ENCODE measurements at regions not wholly inside any gene's neighbourhood (a gene's known extent, or its start where the extent isn't known, plus 50 kb on each side); places are given as distances from the start of the nearest gene placed in this dataset.

GRCh38 chr6:166758136-166758704, 131.2 kb upstream of the RPS6KA2 start:
- Histone ChIP-seq H3K4me1 (ENCODE audit: control insufficient read depth, insufficient read depth, low read length) (no peaks in the 10 kb centered on the region), H3K27ac (ENCODE audit: extremely low read depth, low read depth, low read length) (no peak overlapping the region), H3K9me3 (ENCODE audit: control insufficient read depth, insufficient read depth, low read depth, low read length) (no peaks in the 10 kb centered on the region), H3K36me3 (ENCODE audit: control insufficient read depth in 2 of 2, insufficient read depth in 1 of 2, low read length in 2 of 2) (no peaks in the 10 kb centered on the region), H3K4me3 (ENCODE audit: low read depth, low read length) (no peak overlapping the region)
- no peak for TF ChIP-seq HOXD13 (CRISPR knock-in tag; IDR thresholded peaks at IDR 0.05; ENCODE audit: borderline replicate concordance)
- no peak for TF ChIP-seq GFI1B (tag by site-specific recombination; IDR thresholded peaks at IDR 0.05)
- TF ChIP-seq ZNF629 (tag by site-specific recombination; IDR thresholded peaks at IDR 0.05): no peak
- no peak for TF ChIP-seq ZNF341 (tag by site-specific recombination; IDR thresholded peaks at IDR 0.05; ENCODE audit: low read depth)
- no peak for TF ChIP-seq ZNF169 (tag by site-specific recombination; IDR thresholded peaks at IDR 0.05)
- no peak for TF ChIP-seq ZSCAN5A (tag by site-specific recombination; IDR thresholded peaks at IDR 0.05)
- no peak for TF ChIP-seq ZNF600 (tag by site-specific recombination; IDR thresholded peaks at IDR 0.05)
- ChIA-PET POLR2A (no interaction called here), CTCF (interaction anchor here (10.0 kb wide), 1 partner anchor 15 kb away, joined by 120 read pairs; no protein-coding TSS in a partner anchor)

DNA sequence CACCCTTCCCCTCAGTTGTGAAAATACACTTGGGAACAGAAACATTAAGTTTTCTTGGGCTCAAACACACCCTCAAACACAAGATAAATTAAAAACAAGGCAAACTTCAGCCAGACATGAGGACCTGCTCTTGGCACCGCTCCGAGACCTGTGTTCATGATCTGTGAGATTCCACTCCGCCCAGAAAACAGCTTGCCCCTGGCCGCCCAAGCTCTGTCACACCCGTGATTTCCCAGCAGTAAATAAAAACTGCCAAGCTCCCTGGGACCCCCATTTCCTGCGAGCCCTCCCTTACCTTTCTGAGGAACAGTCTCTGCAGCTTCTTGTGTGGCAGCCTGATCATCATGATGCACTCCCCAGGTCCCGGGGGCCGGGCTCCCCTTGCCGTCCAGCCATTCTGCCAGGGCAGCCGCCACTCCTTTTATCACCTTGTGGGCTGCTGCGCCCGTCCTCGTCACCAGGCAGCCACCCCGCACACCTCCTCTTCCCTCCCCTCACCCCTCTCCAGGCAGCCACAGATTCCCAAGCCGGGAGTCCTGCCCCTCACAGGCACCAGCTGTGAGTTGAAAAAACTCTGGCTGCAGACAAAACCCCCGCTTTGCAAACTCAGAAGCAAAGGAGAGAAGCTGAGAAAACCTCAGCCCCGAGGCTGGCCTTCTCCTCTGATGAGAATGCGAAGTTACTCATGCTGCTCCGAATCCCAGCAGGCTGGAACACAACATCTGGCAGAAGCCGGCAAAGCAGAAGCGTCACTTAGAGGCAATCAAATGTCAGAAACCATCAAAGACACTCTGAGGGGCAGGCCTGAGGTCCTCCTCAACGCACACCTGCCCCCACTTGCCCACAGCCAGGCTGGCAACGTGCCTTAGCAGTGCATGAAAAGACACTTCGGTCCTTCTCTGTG, 130.4 kb upstream of the RPS6KA2 start:
- no peak overlapping the region for H3K4me3 ChIP-seq (ENCODE audit: low read depth, low read length)
- H3K4me1 ChIP-seq (ENCODE audit: control insufficient read depth, insufficient read depth, low read length): no peaks in the 10 kb centered on the region
- TF ChIP-seq ZNF202 (tag by site-specific recombination; IDR thresholded peaks at IDR 0.05; ENCODE audit: borderline replicate concordance): no peak
- TF ChIP-seq, protein P1, sequence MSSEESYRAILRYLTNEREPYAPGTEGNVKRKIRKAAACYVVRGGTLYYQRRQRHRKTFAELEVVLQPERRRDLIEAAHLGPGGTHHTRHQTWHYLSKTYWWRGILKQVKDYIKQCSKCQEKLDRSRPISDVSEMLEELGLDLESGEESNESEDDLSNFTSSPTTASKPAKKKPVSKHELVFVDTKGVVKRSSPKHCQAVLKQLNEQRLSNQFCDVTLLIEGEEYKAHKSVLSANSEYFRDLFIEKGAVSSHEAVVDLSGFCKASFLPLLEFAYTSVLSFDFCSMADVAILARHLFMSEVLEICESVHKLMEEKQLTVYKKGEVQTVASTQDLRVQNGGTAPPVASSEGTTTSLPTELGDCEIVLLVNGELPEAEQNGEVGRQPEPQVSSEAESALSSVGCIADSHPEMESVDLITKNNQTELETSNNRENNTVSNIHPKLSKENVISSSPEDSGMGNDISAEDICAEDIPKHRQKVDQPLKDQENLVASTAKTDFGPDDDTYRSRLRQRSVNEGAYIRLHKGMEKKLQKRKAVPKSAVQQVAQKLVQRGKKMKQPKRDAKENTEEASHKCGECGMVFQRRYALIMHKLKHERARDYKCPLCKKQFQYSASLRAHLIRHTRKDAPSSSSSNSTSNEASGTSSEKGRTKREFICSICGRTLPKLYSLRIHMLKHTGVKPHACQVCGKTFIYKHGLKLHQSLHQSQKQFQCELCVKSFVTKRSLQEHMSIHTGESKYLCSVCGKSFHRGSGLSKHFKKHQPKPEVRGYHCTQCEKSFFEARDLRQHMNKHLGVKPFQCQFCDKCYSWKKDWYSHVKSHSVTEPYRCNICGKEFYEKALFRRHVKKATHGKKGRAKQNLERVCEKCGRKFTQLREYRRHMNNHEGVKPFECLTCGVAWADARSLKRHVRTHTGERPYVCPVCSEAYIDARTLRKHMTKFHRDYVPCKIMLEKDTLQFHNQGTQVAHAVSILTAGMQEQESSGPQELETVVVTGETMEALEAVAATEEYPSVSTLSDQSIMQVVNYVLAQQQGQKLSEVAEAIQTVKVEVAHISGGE (tag by site-specific recombination; conservative IDR thresholded peaks at IDR 0.05; ENCODE audit: low read depth): no peak
- TF ChIP-seq ZNF449 (tag by site-specific recombination; IDR thresholded peaks at IDR 0.05): no peak
- TF ChIP-seq PBX3 (CRISPR knock-in tag; IDR thresholded peaks at IDR 0.05): no peak
- no peak for TF ChIP-seq ZNF311 (tag by site-specific recombination; IDR thresholded peaks at IDR 0.05; ENCODE audit: borderline replicate concordance)
- no peak for TF ChIP-seq ZNF155 (tag by site-specific recombination; IDR thresholded peaks at IDR 0.05)
- no peak for TF ChIP-seq ZNF701 (tag by site-specific recombination; IDR thresholded peaks at IDR 0.05)
- no peak for TF ChIP-seq ZBTB20 (tag by site-specific recombination; IDR thresholded peaks at IDR 0.05)
- no peak for TF ChIP-seq ZNF221 (tag by site-specific recombination; IDR thresholded peaks at IDR 0.05; ENCODE audit: borderline replicate concordance)
- no peak for TF ChIP-seq HIC1 (tag by site-specific recombination; IDR thresholded peaks at IDR 0.05)
- TF ChIP-seq ZNF350 (tag by site-specific recombination; IDR thresholded peaks at IDR 0.05): no peak
- TF ChIP-seq ZNF660 (tag by site-specific recombination; IDR thresholded peaks at IDR 0.05): no peak
- no peak for TF ChIP-seq SP3 (tag by site-specific recombination; IDR thresholded peaks at IDR 0.05)
- no peak for TF ChIP-seq YY1 (tag by site-specific recombination; IDR thresholded peaks at IDR 0.05)
- TF ChIP-seq KLF16 (tag by site-specific recombination; IDR thresholded peaks at IDR 0.05): no peak
- ChIA-PET POLR2A (no interaction called here), CTCF (interaction anchor here (1.5 to 10.0 kb wide), 2 partner anchors 15 to 17 kb away, joined by 5 to 120 read pairs; no protein-coding TSS in a partner anchor)
- H3K36me3 ChIP-seq (ENCODE audit: control insufficient read depth in 2 of 2, insufficient read depth in 1 of 2, low read length in 2 of 2): no peaks in the 10 kb centered on the region
- H3K9me3 ChIP-seq (ENCODE audit: control insufficient read depth, insufficient read depth, low read depth, low read length): no peaks in the 10 kb centered on the region
- no peak overlapping the region for H3K27ac ChIP-seq (ENCODE audit: extremely low read depth, low read depth, low read length)

All from HEK293 (cell line).